Nephron (organoid): ENCODE measurements at regions not wholly inside any gene's neighbourhood (a gene's known extent, or its start where the extent isn't known, plus 50 kb on each side); places are given as distances from the start of the nearest gene placed in this dataset.
"Not testable (repeated sequence)": the region's sequence is repeated elsewhere in the genome, so short reads cannot be mapped to it uniquely, and the experiment has no call there.

Experiments used
- H3K27ac Mint-ChIP-seq, 3 experiments: 2 replicates each; pipeline ENCODE4 v1.8.0; 2020; ENCODE audit warnings: mixed read lengths in 3 of 3, mild to moderate bottlenecking in 2 of 3, moderate library complexity in 1 of 3
- H3K27me3 Mint-ChIP-seq: 2 replicates; pipeline ENCODE4 v1.8.0; 2021; ENCODE audit warnings: low read depth, mild to moderate bottlenecking, moderate library complexity, mixed read lengths
- H3K36me3 Mint-ChIP-seq: 2 replicates; pipeline ENCODE4 v1.8.0; 2020; ENCODE audit warnings: low read depth, mixed read lengths
- H3K4me1 Mint-ChIP-seq: 2 replicates; pipeline ENCODE4 v1.8.0; 2020; ENCODE audit warnings: mixed read lengths
- H3K4me3 Mint-ChIP-seq, 3 experiments: 2 replicates each; pipeline ENCODE4 v1.8.0; 2020; ENCODE audit warnings: mild to moderate bottlenecking in 3 of 3, mixed read lengths in 3 of 3, moderate library complexity in 2 of 3
- H3K9me3 Mint-ChIP-seq: 2 replicates; pipeline ENCODE4 v1.8.0; 2020; ENCODE audit warnings: mixed read lengths
- CTCF ChIP-seq, 3 experiments: fragments of 200-600 bp; sonication (generic); IDR thresholded peaks; one replicate each; pipeline ENCODE4 v1.5.0; 2021; ENCODE audit warnings: antibody characterized with exemption in 3 of 3; ENCODE audit not compliant: unreplicated experiment in 3 of 3

GRCh38 chr2:220366765-220367164, 739.3 kb downstream of the SLC4A3 start:
- peaks cover 17% of the 10 kb centered on the region for H3K9me3 Mint-ChIP-seq
- no peak overlapping the region for H3K4me3 Mint-ChIP-seq
- no peaks in the 10 kb centered on the region for H3K27me3 Mint-ChIP-seq
- H3K4me1 Mint-ChIP-seq = no peaks in the 10 kb centered on the region
- no peak overlapping the region for H3K27ac Mint-ChIP-seq
- no peaks in the 10 kb centered on the region for H3K36me3 Mint-ChIP-seq
- TF ChIP-seq CTCF (IDR thresholded peaks at IDR 0.05; ENCODE audit: unreplicated experiment in 3 of 3) = no peak

GRCh38 chr2:220370764-220371163, 743.3 kb downstream of the SLC4A3 start:
- H3K27ac Mint-ChIP-seq = no peak overlapping the region
- TF ChIP-seq CTCF (IDR thresholded peaks at IDR 0.05; ENCODE audit: unreplicated experiment in 3 of 3) = no peak
- no peaks in the 10 kb centered on the region for H3K36me3 Mint-ChIP-seq
- peaks cover 16% of the 10 kb centered on the region for H3K9me3 Mint-ChIP-seq
- no peaks in the 10 kb centered on the region for H3K4me1 Mint-ChIP-seq
- H3K4me3 Mint-ChIP-seq = no peak overlapping the region
- H3K27me3 Mint-ChIP-seq = no peaks in the 10 kb centered on the region

GRCh38 chr2:220371211-220371610, 743.8 kb downstream of the SLC4A3 start:
- Mint-ChIP-seq H3K36me3 (no peaks in the 10 kb centered on the region), H3K27me3 (no peaks in the 10 kb centered on the region), H3K4me3 (no peak overlapping the region), H3K9me3 (peaks cover 16% of the 10 kb centered on the region), H3K27ac (no peak overlapping the region), H3K4me1 (no peaks in the 10 kb centered on the region)
- TF ChIP-seq CTCF (IDR thresholded peaks at IDR 0.05; ENCODE audit: unreplicated experiment in 3 of 3) = no peak

DNA sequence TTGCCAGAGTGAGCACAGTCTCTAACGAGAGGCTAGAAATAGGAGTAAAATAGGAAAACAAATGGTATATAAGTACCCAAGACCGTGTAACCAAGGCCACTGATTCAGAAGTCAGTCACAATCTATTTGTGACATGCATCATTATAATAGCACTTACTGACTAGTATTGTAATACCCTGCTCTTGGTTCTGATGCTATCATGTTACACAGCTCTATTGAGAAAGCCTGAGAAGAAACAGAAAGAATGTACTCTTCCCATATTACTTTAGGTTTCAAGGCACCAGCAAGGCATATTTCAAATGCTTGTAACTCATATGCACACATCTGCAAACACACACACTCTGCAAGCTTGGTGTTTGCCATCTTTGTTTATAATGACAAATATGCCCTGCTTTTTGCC, 746.4 kb downstream of the SLC4A3 start:
- TF ChIP-seq CTCF (IDR thresholded peaks at IDR 0.05; ENCODE audit: unreplicated experiment in 3 of 3) = no peak
- H3K9me3 Mint-ChIP-seq = peaks cover 7% of the 10 kb centered on the region
- H3K4me1 Mint-ChIP-seq = no peaks in the 10 kb centered on the region
- no peak overlapping the region for H3K4me3 Mint-ChIP-seq
- H3K36me3 Mint-ChIP-seq = no peaks in the 10 kb centered on the region
- no peak overlapping the region for H3K27ac Mint-ChIP-seq
- no peaks in the 10 kb centered on the region for H3K27me3 Mint-ChIP-seq

GRCh38 chr2:220374282-220374681, 746.9 kb downstream of the SLC4A3 start:
- Mint-ChIP-seq H3K4me1 (no peaks in the 10 kb centered on the region), H3K27ac (no peak overlapping the region), H3K27me3 (no peaks in the 10 kb centered on the region), H3K36me3 (no peaks in the 10 kb centered on the region), H3K4me3 (no peak overlapping the region), H3K9me3 (peaks cover 11% of the 10 kb centered on the region)
- no peak for TF ChIP-seq CTCF (IDR thresholded peaks at IDR 0.05; ENCODE audit: unreplicated experiment in 3 of 3)

- Mint-ChIP-seq H3K9me3 (peaks cover 28% of the 10 kb centered on the region), H3K36me3 (peaks cover 16% of the 10 kb centered on the region), H3K4me3 (no peak overlapping the region), H3K27ac (no peak overlapping the region), H3K4me1 (no peaks in the 10 kb centered on the region), H3K27me3 (no peaks in the 10 kb centered on the region)
- no peak for TF ChIP-seq CTCF (IDR thresholded peaks at IDR 0.05; ENCODE audit: unreplicated experiment in 3 of 3)
Measured at GRCh38 chr2:220377482-220378155, 750.2 kb downstream of the SLC4A3 start.

- H3K4me3 Mint-ChIP-seq, H3K27ac Mint-ChIP-seq: not testable (repeated sequence)
- H3K9me3 Mint-ChIP-seq = peaks cover 41% of the 10 kb centered on the region
Measured at GRCh38 chr2:220387758-220388157, 760.3 kb downstream of the SLC4A3 start.

More at GRCh38 chr2:220387758-220388157, 760.3 kb downstream of the SLC4A3 start:
- H3K36me3 Mint-ChIP-seq, H3K27me3 Mint-ChIP-seq, H3K4me1 Mint-ChIP-seq: not testable (repeated sequence)
